ENCODE measurements at regions not wholly inside any gene's neighbourhood (a gene's known extent, or its start where the extent isn't known, plus 50 kb on each side); places are given as distances from the start of the nearest gene placed in this dataset.
A peak's percentile ranks its signal among the peaks of the same experiment; 100 is the strongest.

- no peak for DNase-seq (ENCODE audit: low read depth in 1 of 2, low spot score in 1 of 2)
- Histone ChIP-seq H3K27ac (no peak overlapping the region), H3K27me3 (no peaks in the 10 kb centered on the region), H3K36me3 (no peaks in the 10 kb centered on the region), H3K4me1 (ENCODE audit: low read depth) (no peaks in the 10 kb centered on the region), H3K9me3 (ENCODE audit: low read depth) (no peaks in the 10 kb centered on the region), H3K4me3 (no peak overlapping the region)
- no peak for TF ChIP-seq CTCF (IDR thresholded peaks at IDR 0.05; ENCODE audit: low read depth, low read length)
Measured at GRCh38 chr12:38445040-38445439, 128.5 kb downstream of the ALG10B start.

GRCh38 chr12:38448991-38449390 is 132.4 kb downstream of the ALG10B start:
- H3K27me3 ChIP-seq: no peaks in the 10 kb centered on the region
- no peaks in the 10 kb centered on the region for H3K36me3 ChIP-seq
- no peaks in the 10 kb centered on the region for H3K9me3 ChIP-seq (ENCODE audit: low read depth)
- no peak overlapping the region for H3K27ac ChIP-seq
- TF ChIP-seq CTCF (IDR thresholded peaks at IDR 0.05; ENCODE audit: low read depth, low read length): no peak
- H3K4me3 ChIP-seq: no peak overlapping the region
- no peak for DNase-seq (ENCODE audit: low read depth in 1 of 2, low spot score in 1 of 2)
- H3K4me1 ChIP-seq (ENCODE audit: low read depth): no peaks in the 10 kb centered on the region

GRCh38 chr12:38456537-38457120 is 140.1 kb downstream of the ALG10B start:
- no peak overlapping the region for H3K27ac ChIP-seq
- H3K27me3 ChIP-seq: no peaks in the 10 kb centered on the region
- H3K4me3 ChIP-seq: no peak overlapping the region
- DNase-seq (ENCODE audit: low read depth in 1 of 2, low spot score in 1 of 2): no peak
- no peaks in the 10 kb centered on the region for H3K36me3 ChIP-seq
- TF ChIP-seq CTCF (IDR thresholded peaks at IDR 0.05; ENCODE audit: low read depth, low read length): no peak
- H3K9me3 ChIP-seq (ENCODE audit: low read depth): no peaks in the 10 kb centered on the region
- H3K4me1 ChIP-seq (ENCODE audit: low read depth): no peaks in the 10 kb centered on the region

- no peak overlapping the region for H3K4me3 ChIP-seq
- TF ChIP-seq CTCF (IDR thresholded peaks at IDR 0.05; ENCODE audit: low read depth, low read length): no peak
- no peaks in the 10 kb centered on the region for H3K4me1 ChIP-seq (ENCODE audit: low read depth)
- no peak for DNase-seq (ENCODE audit: low read depth in 1 of 2, low spot score in 1 of 2)
- H3K27me3 ChIP-seq: no peaks in the 10 kb centered on the region
- no peaks in the 10 kb centered on the region for H3K9me3 ChIP-seq (ENCODE audit: low read depth)
- H3K27ac ChIP-seq: no peak overlapping the region
- no peaks in the 10 kb centered on the region for H3K36me3 ChIP-seq
Measured at GRCh38 chr12:38465020-38465419, 148.4 kb downstream of the ALG10B start.

- no peak for TF ChIP-seq CTCF (IDR thresholded peaks at IDR 0.05; ENCODE audit: low read depth, low read length)
- H3K4me3 ChIP-seq: no peak overlapping the region
- no peaks in the 10 kb centered on the region for H3K4me1 ChIP-seq (ENCODE audit: low read depth)
- DNase-seq (ENCODE audit: low read depth in 1 of 2, low spot score in 1 of 2): peak in 1 of 2 donors; percentile 27
- no peaks in the 10 kb centered on the region for H3K9me3 ChIP-seq (ENCODE audit: low read depth)
- H3K27me3 ChIP-seq: no peaks in the 10 kb centered on the region
- no peak overlapping the region for H3K27ac ChIP-seq
- H3K36me3 ChIP-seq: no peaks in the 10 kb centered on the region
Measured at GRCh38 chr12:38469715-38470114, 153.1 kb downstream of the ALG10B start.

Measured in cardiac muscle cell (in vitro differentiated cells and primary cell).